NCI-H1694 treated with DMSO at 0.1 percent for 48 hours (cell line): ENCODE measurements at regions not wholly inside any gene's neighbourhood (a gene's known extent, or its start where the extent isn't known, plus 50 kb on each side); places are given as distances from the start of the nearest gene placed in this dataset.

Source experiments
- DNase-seq: peaks from one replicate; lab custom pipeline; 2025; lab: John Stamatoyannopoulos, UW

GRCh38 chr2:9772035-9772998 is 71.0 kb upstream of the TAF1B start:
- no peak for DNase-seq

GRCh38 chr2:9772999-9773902 is 70.0 kb upstream of the TAF1B start:
- no peak for DNase-seq

GRCh38 chr2:9773903-9774239 is 69.4 kb upstream of the TAF1B start:
- no peak for DNase-seq

GRCh38 chr2:9774266-9774665 is 69.0 kb upstream of the TAF1B start:
- no peak for DNase-seq

- no peak for DNase-seq
Observed at GRCh38 chr2:9775351-9775750, 67.9 kb upstream of the TAF1B start.

GRCh38 chr2:9775999-9776712 is 67.1 kb upstream of the TAF1B start:
- no peak for DNase-seq

GRCh38 chr2:9777081-9777480 is 66.2 kb upstream of the TAF1B start:
- no peak for DNase-seq

GRCh38 chr2:9778012-9778411 is 65.3 kb upstream of the TAF1B start:
- DNase-seq: no peak

- DNase-seq: no peak
Observed at GRCh38 chr2:9778471-9779316, 64.6 kb upstream of the TAF1B start.

GRCh38 chr2:9779596-9780264 is 63.5 kb upstream of the TAF1B start:
- no peak for DNase-seq

- no peak for DNase-seq
Observed at GRCh38 chr2:9780368-9781130, 62.7 kb upstream of the TAF1B start.

GRCh38 chr2:9781252-9781651 is 62.0 kb upstream of the TAF1B start:
- DNase-seq: no peak

- DNase-seq: no peak
Observed at GRCh38 chr2:9782197-9782719, 61.0 kb upstream of the TAF1B start.

GRCh38 chr2:9789371-9789770 is 53.9 kb upstream of the TAF1B start:
- no peak for DNase-seq

- DNase-seq: no peak
Observed at GRCh38 chr2:9790702-9791225, 52.5 kb upstream of the TAF1B start.

- DNase-seq: no peak
Observed at GRCh38 chr2:9791711-9792110, 51.6 kb upstream of the TAF1B start.

- no peak for DNase-seq
Observed at GRCh38 chr2:9793156-9793917, 49.9 kb upstream of the TAF1B start.
